Neural cell (in vitro differentiated cells): ENCODE measurements at regions not wholly inside any gene's neighbourhood (a gene's known extent, or its start where the extent isn't known, plus 50 kb on each side); places are given as distances from the start of the nearest gene placed in this dataset.

Experiments used
- EP300 ChIP-seq: fragments of 450-650 bp; conservative IDR thresholded peaks from 2 replicates; pipeline ENCODE4 v1.6.1; 2014; ENCODE audit warnings: antibody characterized with exemption, mild to moderate bottlenecking, moderate library complexity; ENCODE audit not compliant: poor library complexity, severe bottlenecking
- EZH2 ChIP-seq: fragments of 200-600, 300-800 bp; shearing (Covaris generic), sonication (generic); IDR thresholded peaks from 2 replicates; pipeline ENCODE4 v1.6.1; 2014; ENCODE audit warnings: antibody characterized with exemption, low read length, borderline replicate concordance, mild to moderate bottlenecking; ENCODE audit not compliant: insufficient read depth, poor library complexity, severe bottlenecking
- MXI1 ChIP-seq: fragments of 450-650 bp; conservative IDR thresholded peaks from 2 replicates; pipeline ENCODE4 v1.6.1; 2014; ENCODE audit warnings: antibody characterized with exemption, mild to moderate bottlenecking; ENCODE audit not compliant: poor library complexity, severe bottlenecking
- POLR2AphosphoS5 ChIP-seq: IDR thresholded peaks from 2 replicates; pipeline ENCODE4 v1.6.1; 2012
- RAD21 ChIP-seq: fragments of 450-650 bp; conservative IDR thresholded peaks from 2 replicates; pipeline ENCODE4 v1.6.1; 2014; ENCODE audit warnings: antibody characterized with exemption, mild to moderate bottlenecking, moderate library complexity
- TF ChIP-seq, protein P1 (sequence below): IDR thresholded peaks from 2 replicates; pipeline ENCODE4 v1.6.1; 2012; ENCODE audit warnings: borderline replicate concordance
- TF ChIP-seq, protein P2 (sequence below): fragments of 450-650 bp; IDR thresholded peaks from 2 replicates; pipeline ENCODE4 v1.5.1; 2014; ENCODE audit warnings: antibody characterized with exemption, mild to moderate bottlenecking, moderate library complexity; ENCODE audit not compliant: poor library complexity, severe bottlenecking

DNA sequence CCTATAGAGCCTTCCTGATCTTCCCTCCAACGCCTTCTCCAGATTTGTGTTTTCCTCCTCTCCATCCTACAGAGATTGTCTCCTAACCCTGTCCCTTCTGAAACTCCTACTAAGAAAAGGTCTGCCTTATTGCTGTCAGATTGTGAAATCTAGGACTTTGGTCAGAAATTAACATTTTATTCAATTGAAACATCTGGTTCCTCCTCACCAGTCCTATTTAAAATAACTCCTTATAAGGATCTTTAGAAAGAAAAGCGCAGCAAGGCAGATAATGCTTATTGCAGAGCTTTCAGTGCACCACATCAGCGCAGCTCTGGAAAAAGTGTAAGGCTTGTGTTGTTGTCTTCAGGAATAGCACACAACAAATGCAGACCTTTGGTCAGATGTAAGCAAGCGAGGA is 477.8 kb upstream of the CHST9 start:
- TF ChIP-seq, protein P1, sequence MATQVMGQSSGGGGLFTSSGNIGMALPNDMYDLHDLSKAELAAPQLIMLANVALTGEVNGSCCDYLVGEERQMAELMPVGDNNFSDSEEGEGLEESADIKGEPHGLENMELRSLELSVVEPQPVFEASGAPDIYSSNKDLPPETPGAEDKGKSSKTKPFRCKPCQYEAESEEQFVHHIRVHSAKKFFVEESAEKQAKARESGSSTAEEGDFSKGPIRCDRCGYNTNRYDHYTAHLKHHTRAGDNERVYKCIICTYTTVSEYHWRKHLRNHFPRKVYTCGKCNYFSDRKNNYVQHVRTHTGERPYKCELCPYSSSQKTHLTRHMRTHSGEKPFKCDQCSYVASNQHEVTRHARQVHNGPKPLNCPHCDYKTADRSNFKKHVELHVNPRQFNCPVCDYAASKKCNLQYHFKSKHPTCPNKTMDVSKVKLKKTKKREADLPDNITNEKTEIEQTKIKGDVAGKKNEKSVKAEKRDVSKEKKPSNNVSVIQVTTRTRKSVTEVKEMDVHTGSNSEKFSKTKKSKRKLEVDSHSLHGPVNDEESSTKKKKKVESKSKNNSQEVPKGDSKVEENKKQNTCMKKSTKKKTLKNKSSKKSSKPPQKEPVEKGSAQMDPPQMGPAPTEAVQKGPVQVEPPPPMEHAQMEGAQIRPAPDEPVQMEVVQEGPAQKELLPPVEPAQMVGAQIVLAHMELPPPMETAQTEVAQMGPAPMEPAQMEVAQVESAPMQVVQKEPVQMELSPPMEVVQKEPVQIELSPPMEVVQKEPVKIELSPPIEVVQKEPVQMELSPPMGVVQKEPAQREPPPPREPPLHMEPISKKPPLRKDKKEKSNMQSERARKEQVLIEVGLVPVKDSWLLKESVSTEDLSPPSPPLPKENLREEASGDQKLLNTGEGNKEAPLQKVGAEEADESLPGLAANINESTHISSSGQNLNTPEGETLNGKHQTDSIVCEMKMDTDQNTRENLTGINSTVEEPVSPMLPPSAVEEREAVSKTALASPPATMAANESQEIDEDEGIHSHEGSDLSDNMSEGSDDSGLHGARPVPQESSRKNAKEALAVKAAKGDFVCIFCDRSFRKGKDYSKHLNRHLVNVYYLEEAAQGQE = no peak
- TF ChIP-seq RAD21 (no peak), EP300 (no peak), EZH2 (no peak), POLR2AphosphoS5 (no peak), MXI1 (no peak)
- TF ChIP-seq, protein P2, sequence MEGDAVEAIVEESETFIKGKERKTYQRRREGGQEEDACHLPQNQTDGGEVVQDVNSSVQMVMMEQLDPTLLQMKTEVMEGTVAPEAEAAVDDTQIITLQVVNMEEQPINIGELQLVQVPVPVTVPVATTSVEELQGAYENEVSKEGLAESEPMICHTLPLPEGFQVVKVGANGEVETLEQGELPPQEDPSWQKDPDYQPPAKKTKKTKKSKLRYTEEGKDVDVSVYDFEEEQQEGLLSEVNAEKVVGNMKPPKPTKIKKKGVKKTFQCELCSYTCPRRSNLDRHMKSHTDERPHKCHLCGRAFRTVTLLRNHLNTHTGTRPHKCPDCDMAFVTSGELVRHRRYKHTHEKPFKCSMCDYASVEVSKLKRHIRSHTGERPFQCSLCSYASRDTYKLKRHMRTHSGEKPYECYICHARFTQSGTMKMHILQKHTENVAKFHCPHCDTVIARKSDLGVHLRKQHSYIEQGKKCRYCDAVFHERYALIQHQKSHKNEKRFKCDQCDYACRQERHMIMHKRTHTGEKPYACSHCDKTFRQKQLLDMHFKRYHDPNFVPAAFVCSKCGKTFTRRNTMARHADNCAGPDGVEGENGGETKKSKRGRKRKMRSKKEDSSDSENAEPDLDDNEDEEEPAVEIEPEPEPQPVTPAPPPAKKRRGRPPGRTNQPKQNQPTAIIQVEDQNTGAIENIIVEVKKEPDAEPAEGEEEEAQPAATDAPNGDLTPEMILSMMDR = no peak
